HUES48 (cell line): ENCODE measurements at regions not wholly inside any gene's neighbourhood (a gene's known extent, or its start where the extent isn't known, plus 50 kb on each side); places are given as distances from the start of the nearest gene placed in this dataset.

Experiments used
- H3K27ac ChIP-seq: one replicate; pipeline ENCODE4 v1.7.0; 2013; ENCODE audit warnings: low read depth, low read length, inconsistent platforms
- H3K27me3 ChIP-seq: 2 replicates; pipeline ENCODE4 v1.6.1; 2013; ENCODE audit warnings: mild to moderate bottlenecking, low read length; ENCODE audit not compliant: control insufficient read depth, insufficient read depth
- H3K36me3 ChIP-seq: 2 replicates; pipeline ENCODE4 v1.6.1; 2013; ENCODE audit warnings: low read length; ENCODE audit not compliant: control insufficient read depth, insufficient read depth
- H3K4me1 ChIP-seq: 2 replicates; pipeline ENCODE4 v1.6.1; 2013; ENCODE audit warnings: mild to moderate bottlenecking, low read length; ENCODE audit not compliant: control insufficient read depth, insufficient read depth
- H3K4me3 ChIP-seq: 2 replicates; pipeline ENCODE4 v1.5.1; 2013; ENCODE audit warnings: mild to moderate bottlenecking, low read depth, low read length
- H3K9ac ChIP-seq: 2 replicates; pipeline ENCODE4 v1.6.1; 2013; ENCODE audit warnings: mild to moderate bottlenecking, low read depth, low read length, moderate library complexity
- H3K9me3 ChIP-seq: 2 replicates; pipeline ENCODE4 v1.6.1; 2013; ENCODE audit warnings: low read length; ENCODE audit not compliant: control insufficient read depth, insufficient read depth

- Histone ChIP-seq H3K27ac (no peak overlapping the region), H3K27me3 (no peaks in the 10 kb centered on the region), H3K9ac (no peak overlapping the region), H3K36me3 (no peaks in the 10 kb centered on the region), H3K4me3 (no peak overlapping the region), H3K4me1 (no peaks in the 10 kb centered on the region), H3K9me3 (no peaks in the 10 kb centered on the region)
These were observed 119.7 kb upstream of the RAD23B start for GRCh38 chr9:107163370-107163769.

GRCh38 chr9:107169796-107170195 is 113.3 kb upstream of the RAD23B start:
- Histone ChIP-seq H3K27ac (no peak overlapping the region), H3K9me3 (no peaks in the 10 kb centered on the region), H3K36me3 (no peaks in the 10 kb centered on the region), H3K27me3 (no peaks in the 10 kb centered on the region), H3K4me1 (no peaks in the 10 kb centered on the region), H3K4me3 (no peak overlapping the region), H3K9ac (no peak overlapping the region)

- no peaks in the 10 kb centered on the region for H3K9me3 ChIP-seq
- no peak overlapping the region for H3K4me3 ChIP-seq
- H3K9ac ChIP-seq = no peak overlapping the region
- no peak overlapping the region for H3K27ac ChIP-seq
- H3K27me3 ChIP-seq = no peaks in the 10 kb centered on the region
- H3K36me3 ChIP-seq = no peaks in the 10 kb centered on the region
- H3K4me1 ChIP-seq = no peaks in the 10 kb centered on the region
These were observed 112.3 kb upstream of the RAD23B start for GRCh38 chr9:107170801-107171200.

- H3K9me3 ChIP-seq = no peaks in the 10 kb centered on the region
- peaks cover 6% of the 10 kb centered on the region for H3K4me1 ChIP-seq
- no peaks in the 10 kb centered on the region for H3K36me3 ChIP-seq
- H3K4me3 ChIP-seq = no peak overlapping the region
- H3K27ac ChIP-seq = no peak overlapping the region
- no peaks in the 10 kb centered on the region for H3K27me3 ChIP-seq
- no peak overlapping the region for H3K9ac ChIP-seq
These were observed 110.7 kb upstream of the RAD23B start for GRCh38 chr9:107172160-107172978.

- Histone ChIP-seq H3K27me3 (no peaks in the 10 kb centered on the region), H3K4me1 (peaks cover 6% of the 10 kb centered on the region), H3K9me3 (no peaks in the 10 kb centered on the region), H3K9ac (no peak overlapping the region), H3K36me3 (no peaks in the 10 kb centered on the region), H3K4me3 (no peak overlapping the region), H3K27ac (no peak overlapping the region)
These were observed 110.1 kb upstream of the RAD23B start for GRCh38 chr9:107172979-107173347.

GRCh38 chr9:107173422-107174180 is 109.5 kb upstream of the RAD23B start:
- Histone ChIP-seq H3K9ac (no peak overlapping the region), H3K27ac (no peak overlapping the region), H3K4me3 (no peak overlapping the region), H3K9me3 (no peaks in the 10 kb centered on the region), H3K27me3 (no peaks in the 10 kb centered on the region), H3K36me3 (no peaks in the 10 kb centered on the region), H3K4me1 (peaks cover 6% of the 10 kb centered on the region)

- Histone ChIP-seq H3K4me1 (peaks cover 6% of the 10 kb centered on the region), H3K27me3 (no peaks in the 10 kb centered on the region), H3K4me3 (no peak overlapping the region), H3K27ac (no peak overlapping the region), H3K9ac (no peak overlapping the region), H3K36me3 (no peaks in the 10 kb centered on the region), H3K9me3 (no peaks in the 10 kb centered on the region)
These were observed 108.6 kb upstream of the RAD23B start for GRCh38 chr9:107174441-107174840.

GRCh38 chr9:107175041-107175440 is 108.0 kb upstream of the RAD23B start:
- Histone ChIP-seq H3K27me3 (no peaks in the 10 kb centered on the region), H3K27ac (no peak overlapping the region), H3K9me3 (no peaks in the 10 kb centered on the region), H3K9ac (no peak overlapping the region), H3K4me3 (no peak overlapping the region), H3K36me3 (no peaks in the 10 kb centered on the region), H3K4me1 (peaks cover 6% of the 10 kb centered on the region)

- H3K27ac ChIP-seq = peak overlapping the region; percentile 10
- H3K9ac ChIP-seq = no peak overlapping the region
- no peak overlapping the region for H3K4me3 ChIP-seq
- H3K27me3 ChIP-seq = no peaks in the 10 kb centered on the region
- H3K4me1 ChIP-seq = peaks cover 6% of the 10 kb centered on the region
- no peaks in the 10 kb centered on the region for H3K9me3 ChIP-seq
- H3K36me3 ChIP-seq = no peaks in the 10 kb centered on the region
These were observed 107.2 kb upstream of the RAD23B start for GRCh38 chr9:107175816-107176435.

GRCh38 chr9:107176436-107177151 is 106.5 kb upstream of the RAD23B start:
- Histone ChIP-seq H3K4me1 (peaks cover 6% of the 10 kb centered on the region), H3K27me3 (no peaks in the 10 kb centered on the region), H3K36me3 (no peaks in the 10 kb centered on the region), H3K9ac (no peak overlapping the region), H3K9me3 (no peaks in the 10 kb centered on the region), H3K27ac (peak overlapping the region; percentile 10), H3K4me3 (no peak overlapping the region)
